Lung (tissue), 11 donors: ENCODE measurements at regions not wholly inside any gene's neighbourhood (a gene's known extent, or its start where the extent isn't known, plus 50 kb on each side); places are given as distances from the start of the nearest gene placed in this dataset.
A peak's percentile ranks its signal among the peaks of the same experiment; 100 is the strongest.
"Not testable (repeated sequence)": the region's sequence is repeated elsewhere in the genome, so short reads cannot be mapped to it uniquely, and the experiment has no call there.

Experiments used
- ATAC-seq: fragments of 200-7000 bp; cut with Tn5 transposase; one replicate; pipeline ENCODE4 v1.9.1; 2020; ENCODE audit warnings: moderate number of reproducible peaks; ENCODE audit not compliant: insufficient read depth, low FRiP score
- DNase-seq, 3 donors: peaks; one replicate each; pipeline ENCODE4 v3.0.0-alpha.2; 2013 to 2017
- H3K27ac ChIP-seq, 2 donors: one replicate each; pipeline ENCODE4 v1.5.1; 2013; ENCODE audit warnings: mild to moderate bottlenecking in 2 of 2, moderate library complexity in 2 of 2, control low read depth in 1 of 2, inconsistent platforms in 1 of 2, low read depth in 1 of 2, low read length in 1 of 2
- H3K27me3 ChIP-seq, 3 donors: one replicate each; pipeline ENCODE4 v1.5.1; 2013; ENCODE audit warnings: low read length in 2 of 3; ENCODE audit not compliant: control insufficient read depth in 3 of 3, insufficient read depth in 3 of 3
- H3K36me3 ChIP-seq, 4 donors: one replicate each; pipeline ENCODE4 v1.5.1; 2013; ENCODE audit warnings: low read length in 4 of 4, mild to moderate bottlenecking in 1 of 4, moderate library complexity in 1 of 4; ENCODE audit not compliant: control insufficient read depth in 4 of 4, insufficient read depth in 4 of 4
- H3K4me1 ChIP-seq, 5 donors: one replicate each; pipeline ENCODE4 v1.5.1; 2013; ENCODE audit warnings: low read length in 5 of 5, mild to moderate bottlenecking in 2 of 5, moderate library complexity in 1 of 5; ENCODE audit not compliant: control insufficient read depth in 5 of 5, insufficient read depth in 5 of 5
- H3K4me3 ChIP-seq: one replicate; pipeline ENCODE4 v1.5.1; 2013; ENCODE audit warnings: mild to moderate bottlenecking, control low read depth, moderate library complexity
- H3K9ac ChIP-seq, 2 donors: one replicate each; pipeline ENCODE4 v1.5.1; 2013; ENCODE audit warnings: low read length in 2 of 2, control low read depth in 1 of 2; ENCODE audit not compliant: insufficient read depth in 1 of 2
- H3K9me3 ChIP-seq, 4 donors: one replicate each; pipeline ENCODE4 v1.5.1; 2013; ENCODE audit warnings: low read length in 3 of 4, mild to moderate bottlenecking in 1 of 4, moderate library complexity in 1 of 4; ENCODE audit not compliant: control insufficient read depth in 4 of 4, insufficient read depth in 3 of 4
- CTCF ChIP-seq: IDR thresholded peaks from 2 replicates; pipeline ENCODE4 v1.5.1; 2012; ENCODE audit warnings: mild to moderate bottlenecking; ENCODE audit errors: control extremely low read depth, extremely low read depth
- WGBS, 2 donors: extraction: QIAGEN DNeasy Blood & Tissue Kit; methylation state at CpG; one replicate each; pipeline ENCODE4 v1.1.7; 2013; 5-methylcytosine and 5-hydroxymethylcytosine counted together
- donor health status: control.
- donor health status: control.
- donor health status: Bipolar disorder and iron deficiency.
- donor health status: healthy.
- donor health status: DM: yes; HTN: yes; CAD: no.

- ATAC-seq (no peak), DNase-seq (peak in 2 of 3 donors; percentile 13 to 38)
- Histone ChIP-seq H3K4me3 (no peak overlapping the region), H3K4me1 (no peaks in the 10 kb centered on the region), H3K27me3 (no peaks in the 10 kb centered on the region), H3K36me3 (no peaks in the 10 kb centered on the region), H3K9me3 (no peaks in the 10 kb centered on the region), H3K9ac (no peak overlapping the region), H3K27ac (no peak overlapping the region)
- no peak for TF ChIP-seq CTCF
- WGBS, 2 donors: 81 to 83% methylated on average over 2 of the region's 2 CpGs
These were observed 147.3 kb downstream of the DUSP10 start for GRCh38 chr1:221594576-221594975.

- 80 to 86% methylated on average over 6 of the region's 6 CpGs for WGBS, 2 donors
- no peaks in the 10 kb centered on the region for H3K27me3 ChIP-seq
- TF ChIP-seq CTCF: no peak
These were observed 143.8 kb downstream of the DUSP10 start for GRCh38 chr1:221598122-221598521.

GRCh38 chr1:221601166-221601565 lies 140.7 kb downstream of the DUSP10 start:
- Histone ChIP-seq H3K27ac (no peak overlapping the region), H3K27me3 (no peaks in the 10 kb centered on the region), H3K9ac (no peak overlapping the region), H3K36me3 (no peaks in the 10 kb centered on the region), H3K4me1 (no peaks in the 10 kb centered on the region), H3K9me3 (no peaks in the 10 kb centered on the region), H3K4me3 (no peak overlapping the region)
- ATAC-seq (no peak), DNase-seq (no peak)
- TF ChIP-seq CTCF: no peak

More at GRCh38 chr1:221598122-221598521, 143.8 kb downstream of the DUSP10 start:
- H3K9ac ChIP-seq: no peak overlapping the region
- H3K4me3 ChIP-seq: no peak overlapping the region
- ATAC-seq: no peak
- no peak overlapping the region for H3K27ac ChIP-seq
- no peak for DNase-seq
- no peaks in the 10 kb centered on the region for H3K4me1 ChIP-seq
- no peaks in the 10 kb centered on the region for H3K9me3 ChIP-seq
- H3K36me3 ChIP-seq: no peaks in the 10 kb centered on the region

GRCh38 chr1:221602830-221603229 lies 139.1 kb downstream of the DUSP10 start:
- no peaks in the 10 kb centered on the region for H3K9me3 ChIP-seq
- WGBS, 2 donors: 94 to 95% methylated on average over 2 of the region's 2 CpGs
- DNase-seq (no peak), ATAC-seq (no peak)
- H3K27ac ChIP-seq: no peak overlapping the region
- H3K4me1 ChIP-seq: no peaks in the 10 kb centered on the region
- no peaks in the 10 kb centered on the region for H3K27me3 ChIP-seq
- H3K9ac ChIP-seq: no peak overlapping the region
- TF ChIP-seq CTCF: no peak
- H3K4me3 ChIP-seq: no peak overlapping the region
- no peaks in the 10 kb centered on the region for H3K36me3 ChIP-seq

- H3K36me3 ChIP-seq, H3K27ac ChIP-seq, ATAC-seq, H3K27me3 ChIP-seq, DNase-seq, H3K9ac ChIP-seq, H3K4me3 ChIP-seq, H3K9me3 ChIP-seq, H3K4me1 ChIP-seq: not testable (repeated sequence)
These were observed 137.5 kb downstream of the DUSP10 start for GRCh38 chr1:221604390-221604789.
